HG03108 (cell line): ENCODE measurements at regions not wholly inside any gene's neighbourhood (a gene's known extent, or its start where the extent isn't known, plus 50 kb on each side); places are given as distances from the start of the nearest gene placed in this dataset.

Experiments used
- ATAC-seq: cut with Tn5 transposase; IDR thresholded peaks from one replicate; pipeline ENCODE4 v1.9.1; 2021; ENCODE audit warnings: moderate library complexity; ENCODE audit not compliant: unreplicated experiment

- no peak for ATAC-seq
Measured at GRCh38 chr12:60027266-60027665, 431.4 kb downstream of the SLC16A7 start.

DNA sequence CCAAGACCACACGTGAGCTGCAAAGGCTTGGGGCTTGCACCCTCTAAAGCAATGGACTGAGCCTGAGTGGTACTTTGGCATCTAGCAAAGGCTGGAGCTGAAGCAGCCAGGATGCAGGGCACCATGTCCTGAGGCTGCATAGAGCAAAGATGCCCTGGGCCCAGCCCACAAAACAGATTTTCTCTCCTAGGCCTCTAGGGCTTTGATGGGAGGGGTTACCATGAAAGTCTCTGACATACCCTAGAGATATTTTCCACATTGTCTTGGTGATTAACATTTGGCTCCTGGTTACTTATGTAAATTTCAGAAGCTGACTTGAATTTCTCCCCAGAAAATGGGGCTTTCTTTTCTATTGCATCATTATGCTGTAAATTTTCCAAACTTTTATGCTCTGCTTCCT is 438.3 kb downstream of the SLC16A7 start:
- ATAC-seq = no peak

DNA sequence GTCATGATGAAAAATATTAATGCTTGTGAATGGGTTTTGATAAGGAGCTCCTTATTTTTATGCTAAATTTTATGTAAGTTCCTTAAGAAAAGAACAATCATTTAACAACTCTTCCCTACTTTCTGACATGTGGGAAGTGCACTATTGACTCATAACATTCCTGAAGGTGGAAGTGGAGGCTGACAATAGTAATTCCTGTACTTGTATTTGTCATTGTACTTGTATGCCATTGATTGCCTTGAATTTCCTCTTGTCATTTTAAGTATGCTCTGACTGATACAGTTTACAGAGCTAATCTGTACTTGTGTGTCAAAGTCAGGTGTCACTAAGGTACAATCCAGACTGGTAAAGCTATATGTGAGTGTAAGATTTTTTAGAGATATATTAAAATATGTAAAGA is 440.0 kb downstream of the SLC16A7 start:
- ATAC-seq = no peak

- ATAC-seq = no peak
Measured at GRCh38 chr12:60042835-60043234, 447.0 kb downstream of the SLC16A7 start.

DNA sequence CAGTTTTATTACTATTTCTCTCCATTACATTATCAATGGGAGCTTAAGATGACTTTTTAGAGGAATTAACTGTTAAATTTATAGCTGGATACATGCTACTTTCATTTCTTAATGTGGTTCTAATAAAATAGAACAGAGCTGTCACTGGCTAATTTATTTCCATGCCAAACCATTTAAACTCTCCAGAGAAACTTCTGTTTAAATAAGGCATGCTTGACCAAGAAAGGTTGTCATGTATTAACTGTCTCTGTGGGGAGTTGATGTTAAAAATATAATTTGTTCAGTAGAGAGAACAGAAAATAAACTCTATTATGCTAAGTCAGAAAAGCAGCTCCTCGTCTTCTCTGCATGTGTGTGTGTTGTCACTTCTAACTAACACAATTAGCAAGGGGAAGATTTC is 447.4 kb downstream of the SLC16A7 start:
- ATAC-seq = no peak

GRCh38 chr12:60052483-60052882 is 456.7 kb downstream of the SLC16A7 start:
- ATAC-seq = no peak

DNA sequence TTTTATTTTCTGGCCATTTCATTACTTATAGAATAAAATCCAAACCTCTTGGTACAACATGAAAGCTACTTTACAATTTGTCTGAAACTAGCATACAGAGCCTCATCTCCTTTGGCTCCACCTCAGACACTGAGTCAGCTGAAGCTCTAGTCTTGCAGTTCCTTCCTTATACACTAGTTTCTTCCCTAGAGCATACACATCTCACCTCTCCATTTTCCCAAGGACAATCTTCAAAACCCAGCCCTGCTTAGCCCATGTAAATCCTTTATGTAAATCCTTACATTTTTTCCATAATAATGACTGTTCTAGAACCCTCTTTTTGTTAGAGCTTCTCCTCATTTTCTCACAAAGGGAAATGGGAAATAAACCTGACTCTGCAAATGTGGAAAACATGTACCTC is 463.4 kb downstream of the SLC16A7 start:
- ATAC-seq = no peak

DNA sequence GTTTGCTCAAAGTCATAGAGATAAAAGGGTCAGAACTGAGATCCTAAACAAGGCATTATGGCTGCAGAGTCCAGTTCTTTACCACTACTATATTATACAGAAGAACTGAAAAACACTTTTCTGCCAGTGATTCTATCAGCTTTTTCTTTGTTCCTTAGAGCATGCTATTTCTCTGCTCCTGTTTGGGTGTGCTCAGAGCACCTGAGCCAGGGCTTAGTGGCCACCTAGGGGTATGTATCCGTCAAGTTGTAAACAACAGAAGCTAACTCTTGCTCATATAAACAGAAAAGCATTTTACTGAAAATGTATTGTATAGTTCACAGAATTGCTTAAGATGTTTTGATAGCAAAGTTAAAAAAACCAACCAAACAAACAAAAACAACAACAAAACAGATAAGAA is 470.8 kb downstream of the SLC16A7 start:
- no peak for ATAC-seq

DNA sequence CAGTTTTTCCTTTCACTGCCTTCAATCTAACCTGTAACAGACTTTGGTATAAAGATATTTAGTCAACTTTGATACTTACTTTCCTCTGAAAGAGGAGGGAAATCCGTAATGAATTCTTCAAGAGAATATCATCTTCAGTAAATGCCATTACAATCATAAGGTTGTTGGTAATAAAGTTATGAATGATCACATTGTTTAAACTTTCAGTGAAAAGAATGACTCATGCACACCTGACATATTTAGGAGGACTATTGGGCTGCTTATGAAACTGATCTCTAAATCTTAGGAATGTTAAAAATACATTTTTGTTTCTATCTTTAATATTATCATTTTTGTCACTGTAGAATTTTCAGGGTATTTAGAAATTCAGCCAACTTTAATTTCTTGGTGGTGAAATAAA is 474.7 kb downstream of the SLC16A7 start:
- no peak for ATAC-seq

DNA sequence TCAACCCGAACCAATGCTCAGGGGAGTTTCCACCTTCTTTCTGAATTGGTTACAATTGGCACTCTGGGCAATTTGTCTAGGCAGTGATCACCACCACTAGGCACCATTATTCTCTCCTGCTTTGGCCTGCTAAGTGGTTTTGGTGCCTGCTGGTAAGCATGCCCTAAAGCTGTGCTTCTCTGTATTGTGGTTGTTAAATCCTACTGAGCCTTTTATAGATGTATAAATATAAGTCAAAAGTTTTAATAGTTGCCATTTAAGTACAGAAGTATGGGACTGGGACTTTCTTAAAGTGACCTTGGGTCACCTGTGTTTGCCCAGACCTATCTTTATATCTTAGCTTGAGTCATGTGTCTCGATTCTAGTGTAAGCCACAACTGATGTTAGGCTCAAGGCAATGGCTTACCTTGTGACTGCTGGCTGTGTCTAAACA is 475.9 kb downstream of the SLC16A7 start:
- no peak for ATAC-seq

DNA sequence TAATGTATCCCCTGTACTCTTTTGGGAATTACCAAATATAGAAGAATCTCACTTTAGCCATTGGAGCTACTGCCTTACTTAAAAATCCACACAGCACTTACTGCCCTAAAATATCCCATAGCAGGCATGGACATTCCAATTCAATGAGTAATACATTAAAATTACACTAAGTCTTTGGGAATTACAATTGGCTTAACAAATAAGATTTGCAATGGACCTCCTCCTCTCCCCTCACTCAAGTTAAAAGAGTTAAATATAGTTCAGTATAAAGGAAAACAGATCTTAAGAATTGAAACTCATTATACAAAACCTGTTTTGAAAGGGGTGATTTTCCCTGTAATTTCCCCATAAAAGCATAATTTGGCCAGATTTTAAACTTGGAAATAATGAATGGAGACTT is 477.1 kb downstream of the SLC16A7 start:
- no peak for ATAC-seq

- ATAC-seq = no peak
Measured at GRCh38 chr12:60075091-60075490, 479.3 kb downstream of the SLC16A7 start.

DNA sequence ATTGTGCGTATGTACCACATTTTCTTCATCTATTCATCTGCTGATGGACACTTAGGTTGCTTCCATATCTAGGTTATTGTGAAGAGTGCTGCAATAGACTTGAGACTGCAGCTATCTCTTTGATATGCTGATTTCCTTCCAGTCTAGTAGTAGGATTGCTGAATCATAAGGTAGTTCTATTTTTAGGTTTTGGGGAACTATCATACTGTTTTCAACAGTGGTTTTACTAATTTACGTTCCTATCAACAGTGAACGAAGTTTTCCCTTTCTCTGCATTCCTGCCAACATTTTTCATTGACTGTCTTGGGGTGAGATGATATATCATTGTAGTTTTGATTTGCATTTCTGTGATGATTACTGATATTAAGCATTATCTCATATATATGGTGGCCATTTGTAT is 482.2 kb downstream of the SLC16A7 start:
- ATAC-seq = no peak

GRCh38 chr12:60093428-60093827 is 497.6 kb downstream of the SLC16A7 start:
- ATAC-seq = no peak

DNA sequence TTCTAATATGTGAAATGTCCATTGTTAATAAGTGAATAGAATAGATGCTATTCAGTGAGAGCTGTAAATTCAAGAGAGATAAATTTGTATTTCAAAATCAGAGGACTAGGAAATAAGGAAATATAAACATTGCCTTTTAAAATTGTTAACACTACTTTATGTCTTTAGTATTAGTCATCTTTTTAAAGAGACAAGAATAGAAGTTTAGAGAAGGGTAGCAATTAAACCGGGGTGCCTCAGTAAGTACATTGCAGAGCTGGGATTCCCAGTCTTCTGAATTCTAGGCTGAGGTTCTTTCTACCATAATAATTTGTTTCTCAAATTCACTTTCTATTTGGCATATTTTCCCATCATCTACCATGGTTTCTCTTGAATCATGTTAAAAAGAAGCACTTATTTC is 498.6 kb downstream of the SLC16A7 start:
- no peak for ATAC-seq

DNA sequence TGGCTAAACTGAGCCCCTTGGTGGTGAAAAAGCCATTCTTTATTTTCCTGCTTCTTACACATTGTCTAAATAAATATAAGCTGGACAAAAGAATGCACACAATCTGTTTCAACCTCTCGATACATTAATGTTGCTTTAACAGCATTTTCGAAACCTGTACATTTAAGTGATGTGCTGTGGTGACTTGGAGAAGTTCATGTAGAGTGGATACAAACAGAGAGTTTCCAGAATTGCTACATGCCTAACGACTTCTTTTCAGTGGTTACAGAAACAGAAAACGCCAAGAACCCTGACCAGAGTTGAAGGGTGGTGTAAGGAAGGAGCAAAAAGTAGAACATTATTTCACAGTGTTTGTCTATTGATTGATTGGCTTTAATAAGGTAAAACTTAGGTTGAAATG is 500.9 kb downstream of the SLC16A7 start:
- no peak for ATAC-seq

DNA sequence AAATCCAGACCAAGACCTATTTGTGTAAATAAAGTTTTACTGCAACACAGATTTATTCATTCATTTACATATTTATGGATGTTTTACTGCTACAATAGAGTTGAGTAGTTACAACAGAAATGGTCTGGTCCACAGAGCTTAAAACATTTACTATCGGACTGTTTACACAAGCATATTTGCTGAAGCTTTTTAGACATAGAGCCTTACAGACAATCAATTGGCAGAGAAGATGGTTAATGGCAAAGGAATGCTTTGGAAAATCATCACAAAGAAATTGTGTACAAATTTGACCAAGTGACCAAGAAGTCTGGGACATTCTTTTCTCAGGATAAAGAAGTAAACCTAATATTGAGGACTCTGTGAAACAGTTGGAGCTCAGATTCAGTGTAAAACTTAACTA is 504.3 kb downstream of the SLC16A7 start:
- ATAC-seq = no peak

GRCh38 chr12:60100852-60101251 is 505.0 kb downstream of the SLC16A7 start:
- ATAC-seq = no peak

DNA sequence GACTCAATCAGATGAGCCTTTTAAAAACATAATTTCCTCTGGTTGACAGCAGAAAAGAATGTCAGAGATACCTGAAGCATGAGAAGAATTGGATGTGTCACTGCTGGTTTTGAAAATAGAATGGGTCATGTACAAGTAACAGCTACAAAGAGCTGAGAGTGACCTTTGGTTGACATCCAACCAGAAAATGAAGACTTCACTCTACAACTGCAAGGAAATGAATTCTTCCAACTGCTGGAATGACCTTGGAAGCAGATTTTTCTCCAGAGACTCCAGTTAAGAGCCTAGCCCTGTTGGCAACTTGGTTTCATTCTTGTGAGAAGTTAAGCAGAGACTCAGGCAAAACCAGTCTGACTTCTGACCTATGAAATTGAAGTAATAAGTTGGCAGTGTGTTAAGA is 505.9 kb downstream of the SLC16A7 start:
- no peak for ATAC-seq

GRCh38 chr12:60106214-60106613 is 510.4 kb downstream of the SLC16A7 start:
- ATAC-seq = no peak

DNA sequence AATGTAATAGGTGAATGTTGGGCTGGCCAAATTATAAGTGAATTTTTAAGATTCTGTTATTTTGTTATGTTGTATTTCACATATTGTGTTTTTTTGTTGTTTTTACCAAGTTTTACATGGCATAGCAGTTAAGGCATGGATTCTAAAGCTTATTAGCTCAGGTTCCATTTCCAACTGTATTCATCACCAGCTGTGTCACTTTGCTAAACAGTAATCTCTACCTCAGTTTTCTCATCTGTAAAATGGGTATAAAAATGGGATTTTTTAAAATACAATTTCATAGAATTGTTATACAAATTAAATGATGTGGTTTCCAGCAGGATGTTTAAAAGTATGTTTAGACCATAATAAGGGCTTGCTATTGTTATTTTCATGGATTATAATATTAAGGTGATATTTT is 512.2 kb downstream of the SLC16A7 start:
- ATAC-seq = no peak

DNA sequence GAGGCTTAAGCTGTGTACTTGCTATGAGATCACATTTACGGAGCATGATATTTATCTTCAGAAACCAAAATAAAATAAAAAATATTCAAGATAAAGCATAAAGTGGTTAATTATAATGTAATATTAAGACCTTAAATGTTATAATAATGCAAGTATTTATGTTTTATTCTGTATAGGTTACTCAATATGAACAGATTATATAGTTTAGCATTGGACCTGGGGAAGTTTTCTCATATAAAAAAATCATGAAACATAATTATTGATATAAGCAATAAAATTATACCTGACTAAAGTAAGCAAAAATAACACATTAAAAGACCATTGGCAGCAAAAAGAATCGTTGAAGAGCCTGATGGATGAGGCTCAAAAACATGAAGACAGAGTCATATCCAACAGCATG is 516.2 kb downstream of the SLC16A7 start:
- ATAC-seq = no peak

DNA sequence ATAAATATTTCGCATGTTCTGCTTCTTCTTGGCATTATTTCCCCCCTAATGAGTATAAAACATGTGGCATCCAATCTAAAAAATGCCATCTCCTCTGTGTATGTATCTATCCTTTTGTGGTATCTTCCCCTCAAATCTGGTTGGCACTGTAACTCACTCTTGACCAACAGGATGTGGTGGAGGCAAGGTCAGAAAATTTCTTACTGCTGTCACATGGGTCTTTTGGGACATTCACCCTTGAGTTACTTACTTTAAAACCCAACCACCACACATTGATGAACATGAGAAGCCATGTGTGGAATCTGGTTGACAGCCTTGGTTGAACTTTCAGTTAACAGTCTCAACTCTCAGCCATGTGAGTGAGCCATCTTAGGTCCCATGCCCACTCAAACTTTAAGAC is 516.9 kb downstream of the SLC16A7 start:
- ATAC-seq = no peak

DNA sequence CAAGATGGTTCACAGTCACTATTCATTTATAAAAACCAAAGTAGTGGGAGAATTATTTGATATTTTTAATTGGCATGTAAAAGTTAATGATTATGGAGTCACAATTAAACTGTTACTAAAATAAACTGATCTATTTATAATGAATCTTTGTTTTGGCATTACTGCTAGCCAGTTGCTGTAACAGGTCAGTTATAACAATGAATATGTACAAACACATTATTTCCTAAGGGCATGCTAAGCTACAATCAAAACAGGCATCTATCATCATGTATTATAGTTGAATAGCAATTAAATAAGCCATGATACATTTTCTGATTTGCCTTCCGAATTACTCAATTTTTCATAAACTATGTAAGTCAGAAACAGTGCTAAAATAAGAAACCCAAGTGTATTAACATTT is 518.3 kb downstream of the SLC16A7 start:
- no peak for ATAC-seq
